Gastroesophageal sphincter (tissue), 4 donors: ENCODE measurements at regions not wholly inside any gene's neighbourhood (a gene's known extent, or its start where the extent isn't known, plus 50 kb on each side); places are given as distances from the start of the nearest gene placed in this dataset.
"Not testable (repeated sequence)": the region's sequence is repeated elsewhere in the genome, so short reads cannot be mapped to it uniquely, and the experiment has no call there.

Source experiments
- ATAC-seq: fragments of 150-250 bp; one replicate; pipeline ENCODE4 v1.9.1; 2016; ENCODE audit warnings: mild to moderate bottlenecking, moderate library complexity
- H3K27ac ChIP-seq, 4 donors: fragments of 200-600 bp; sonication (generic) in 3 of 4; 1 replicate in 3 of 4; 2 replicates in 1 of 4; pipeline ENCODE4 v1.5.1; 2016 to 2019
- H3K27me3 ChIP-seq: fragments of 200-600 bp; sonication (generic); one replicate; pipeline ENCODE4 v1.5.1; 2019
- H3K36me3 ChIP-seq, 2 donors: fragments of 200-600 bp; sonication (generic); one replicate each; pipeline ENCODE4 v1.5.1; 2019; ENCODE audit warnings: control low read depth in 1 of 2
- H3K4me1 ChIP-seq, 3 donors: fragments of 200-600 bp; sonication (generic); 1 replicate in 2 of 3; 2 replicates in 1 of 3; pipeline ENCODE4 v1.5.1; 2016 to 2019; ENCODE audit warnings: control low read depth in 2 of 3
- H3K4me3 ChIP-seq, 2 donors: fragments of 200-600 bp; sonication (generic); one replicate each; pipeline ENCODE4 v1.5.1; 2019; ENCODE audit warnings: mild to moderate bottlenecking in 1 of 2, moderate library complexity in 1 of 2
- H3K9me3 ChIP-seq, 3 donors: fragments of 200-600 bp; sonication (generic); one replicate each; pipeline ENCODE4 v1.5.1; 2017 to 2019; ENCODE audit warnings: control low read depth in 2 of 3
- EP300 ChIP-seq: sonication (generic); formaldehyde crosslinking; IDR thresholded peaks from one replicate; pipeline ENCODE4 v1.6.1; 2017; ENCODE audit warnings: antibody characterized with exemption, mild to moderate bottlenecking
- POLR2A ChIP-seq, 2 donors: fragments of 450-650 bp; IDR thresholded peaks; one replicate each; pipeline ENCODE4 v1.6.1; 2017; ENCODE audit warnings: antibody characterized with exemption in 2 of 2, mild to moderate bottlenecking in 2 of 2, moderate library complexity in 1 of 2
- POLR2AphosphoS5 ChIP-seq: sonication (generic); formaldehyde crosslinking; IDR thresholded peaks from one replicate; pipeline ENCODE4 v1.6.1; 2017; ENCODE audit warnings: antibody characterized with exemption
- WGBS, 2 donors: methylation state at CpG; one replicate each; pipeline ENCODE4 v1.1.5; 2018; ENCODE audit warnings: low coverage in 1 of 2; 5-methylcytosine and 5-hydroxymethylcytosine counted together
- TF ChIP-seq, protein P1 (sequence below), 4 experiments: fragments of 200-600 bp in 2 of 4; fragments of 450-650 bp in 2 of 4; sonication (generic) in 1 of 4; IDR thresholded peaks; one replicate each; pipeline ENCODE4 v1.5.1; 2017 to 2019; ENCODE audit warnings: antibody characterized with exemption in 4 of 4, mild to moderate bottlenecking in 2 of 4, moderate library complexity in 2 of 4

DNA sequence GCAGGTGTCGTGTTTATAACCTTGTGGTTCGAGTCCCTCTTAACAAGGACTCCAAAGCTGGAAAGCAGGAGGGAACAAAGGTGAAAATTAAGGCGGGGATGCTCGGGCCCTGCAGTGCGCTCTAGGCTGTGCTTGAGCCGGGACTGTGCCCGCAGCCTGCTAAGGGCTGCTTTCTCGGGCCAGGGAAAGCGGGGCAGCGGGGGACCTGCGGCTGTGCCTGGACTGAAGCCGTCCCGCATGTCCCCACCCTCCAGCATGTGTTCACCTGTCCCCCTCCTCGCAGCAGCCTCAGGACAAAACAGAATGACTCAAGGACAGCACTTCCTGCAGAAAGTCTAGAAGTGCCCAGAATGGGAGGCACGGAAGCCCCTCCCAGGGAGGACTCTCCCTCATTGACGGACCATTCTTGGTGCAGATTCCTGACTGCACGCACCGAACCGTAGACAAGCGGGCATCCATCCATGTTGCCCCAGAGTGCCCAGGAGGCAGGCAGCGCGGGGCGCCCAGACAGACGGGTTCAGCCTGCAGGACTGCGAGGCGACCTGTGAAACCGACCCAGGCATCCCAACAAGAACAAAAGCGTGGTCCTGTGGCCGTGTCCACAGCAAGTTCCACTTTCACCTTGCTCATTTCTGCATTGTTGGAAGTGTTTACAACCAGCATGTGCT is 342.9 kb downstream of the MAGEB5 start:
- Histone ChIP-seq H3K27me3 (no peaks in the 10 kb centered on the region), H3K4me1 (no peaks in the 10 kb centered on the region), H3K27ac (no peak overlapping the region), H3K4me3 (no peak overlapping the region), H3K9me3 (no peaks in the 10 kb centered on the region), H3K36me3 (no peaks in the 10 kb centered on the region)
- WGBS, 2 donors, result 75 to 100% methylated on average over 2 to 8 of the region's 29 CpGs
- TF ChIP-seq POLR2A (IDR thresholded peaks at IDR 0.05), result no peak
- no peak for TF ChIP-seq EP300
- TF ChIP-seq, protein P1, sequence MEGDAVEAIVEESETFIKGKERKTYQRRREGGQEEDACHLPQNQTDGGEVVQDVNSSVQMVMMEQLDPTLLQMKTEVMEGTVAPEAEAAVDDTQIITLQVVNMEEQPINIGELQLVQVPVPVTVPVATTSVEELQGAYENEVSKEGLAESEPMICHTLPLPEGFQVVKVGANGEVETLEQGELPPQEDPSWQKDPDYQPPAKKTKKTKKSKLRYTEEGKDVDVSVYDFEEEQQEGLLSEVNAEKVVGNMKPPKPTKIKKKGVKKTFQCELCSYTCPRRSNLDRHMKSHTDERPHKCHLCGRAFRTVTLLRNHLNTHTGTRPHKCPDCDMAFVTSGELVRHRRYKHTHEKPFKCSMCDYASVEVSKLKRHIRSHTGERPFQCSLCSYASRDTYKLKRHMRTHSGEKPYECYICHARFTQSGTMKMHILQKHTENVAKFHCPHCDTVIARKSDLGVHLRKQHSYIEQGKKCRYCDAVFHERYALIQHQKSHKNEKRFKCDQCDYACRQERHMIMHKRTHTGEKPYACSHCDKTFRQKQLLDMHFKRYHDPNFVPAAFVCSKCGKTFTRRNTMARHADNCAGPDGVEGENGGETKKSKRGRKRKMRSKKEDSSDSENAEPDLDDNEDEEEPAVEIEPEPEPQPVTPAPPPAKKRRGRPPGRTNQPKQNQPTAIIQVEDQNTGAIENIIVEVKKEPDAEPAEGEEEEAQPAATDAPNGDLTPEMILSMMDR (IDR thresholded peaks at IDR 0.05), result no peak
- TF ChIP-seq POLR2AphosphoS5, result no peak
- no peak for ATAC-seq

DNA sequence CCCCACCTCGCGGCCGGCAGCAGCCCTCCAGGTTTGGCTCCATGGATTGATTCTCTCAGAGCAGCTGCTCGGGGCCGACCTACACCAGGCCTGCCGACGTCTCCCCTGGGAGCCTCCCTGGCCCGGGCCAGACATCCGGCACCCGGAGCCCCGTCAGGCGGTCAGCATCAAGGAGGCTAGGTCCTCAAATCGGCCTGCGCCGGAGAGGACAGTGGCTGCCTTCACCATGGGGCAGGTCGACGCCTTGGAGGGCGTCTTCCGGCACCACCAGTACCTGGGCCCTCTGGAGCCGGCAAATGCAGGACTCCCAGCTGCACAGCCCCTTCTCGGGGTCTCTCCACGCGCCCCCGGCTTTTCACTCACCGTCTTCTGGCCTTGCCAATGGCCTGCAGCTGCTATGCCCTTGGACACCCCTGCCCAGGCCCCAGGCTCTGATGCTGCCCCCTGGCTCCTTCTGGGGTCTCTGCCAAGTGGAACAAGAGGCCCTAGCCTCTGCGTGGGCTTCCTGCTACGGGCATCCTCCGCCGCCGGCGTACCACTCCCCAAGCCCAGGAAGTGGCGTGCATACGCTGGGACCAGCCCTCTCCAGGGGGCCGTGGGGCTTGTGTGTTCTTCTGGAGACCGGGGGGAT is 341.8 kb downstream of the MAGEB5 start:
- H3K27ac ChIP-seq, result no peak overlapping the region
- TF ChIP-seq EP300, result no peak
- TF ChIP-seq POLR2A (IDR thresholded peaks at IDR 0.05), result no peak
- no peak for TF ChIP-seq POLR2AphosphoS5
- TF ChIP-seq, protein P1 (IDR thresholded peaks at IDR 0.05), result no peak
- ATAC-seq, result peak; percentile 34
- H3K9me3 ChIP-seq, result no peaks in the 10 kb centered on the region
- H3K4me1 ChIP-seq, result no peaks in the 10 kb centered on the region
- H3K4me3 ChIP-seq, result no peak overlapping the region
- 80% methylated on average over 8 of the region's 35 CpGs; no CpG with 5 or more reads in 1 of the 2 donors for WGBS, 2 donors
- H3K27me3 ChIP-seq, result no peaks in the 10 kb centered on the region
- H3K36me3 ChIP-seq, result no peaks in the 10 kb centered on the region

DNA sequence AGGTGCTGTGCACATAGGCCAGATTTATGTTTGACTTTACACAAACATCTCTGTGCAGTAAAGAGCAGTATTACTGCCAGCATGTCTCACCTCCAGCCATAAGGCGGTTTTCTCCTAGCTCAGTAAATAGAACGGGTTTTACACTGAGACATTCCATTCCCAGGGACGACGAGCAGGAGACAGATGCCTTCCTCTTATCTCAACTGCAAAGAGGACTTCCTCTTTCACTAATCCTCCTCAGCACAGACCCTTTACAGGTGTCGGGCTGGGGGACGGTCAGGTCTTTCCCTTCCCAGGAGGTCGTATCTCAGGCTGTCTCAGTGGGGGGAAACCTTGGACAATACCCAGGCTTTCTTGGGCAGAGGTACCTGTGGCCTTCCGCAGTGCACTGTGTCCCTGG is 309.8 kb downstream of the MAGEB5 start:
- WGBS, 2 donors, result 31 to 40% methylated on average over 2 to 4 of the region's 8 CpGs
- H3K4me1 ChIP-seq, H3K36me3 ChIP-seq, H3K4me3 ChIP-seq, H3K27ac ChIP-seq, ATAC-seq, H3K27me3 ChIP-seq, H3K9me3 ChIP-seq: not testable (repeated sequence)

DNA sequence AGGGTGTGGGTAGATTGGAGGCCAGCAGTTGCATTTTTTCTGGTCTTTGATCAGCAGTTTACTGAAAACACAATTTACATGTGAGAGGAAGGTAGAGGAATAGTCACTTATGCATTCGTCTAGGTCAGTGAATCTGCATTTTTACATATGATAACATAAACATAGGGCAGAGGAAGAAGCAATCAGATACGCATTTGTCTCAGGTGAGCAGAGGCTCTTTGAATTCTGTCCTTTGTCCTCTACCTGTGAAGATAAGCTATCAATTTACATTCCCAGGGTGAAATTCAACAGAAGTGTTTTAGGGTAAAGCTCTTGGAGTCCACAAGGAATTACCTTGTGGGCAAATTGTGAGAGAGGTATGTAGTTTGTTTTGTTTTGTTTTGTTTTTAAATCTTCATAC is 306.5 kb downstream of the MAGEB5 start:
- Histone ChIP-seq H3K36me3 (no peaks in the 10 kb centered on the region), H3K4me3 (no peak overlapping the region), H3K27ac (no peak overlapping the region), H3K27me3 (no peaks in the 10 kb centered on the region), H3K4me1 (no peaks in the 10 kb centered on the region), H3K9me3 (no peaks in the 10 kb centered on the region)
- WGBS, 2 donors, result 45 to 50% methylated on average over 1 to 2 of the region's 2 CpGs
- TF ChIP-seq EP300 (no peak), POLR2AphosphoS5 (no peak), POLR2A (IDR thresholded peaks at IDR 0.05) (no peak)
- TF ChIP-seq, protein P1 (IDR thresholded peaks at IDR 0.05), result no peak
- ATAC-seq, result no peak

DNA sequence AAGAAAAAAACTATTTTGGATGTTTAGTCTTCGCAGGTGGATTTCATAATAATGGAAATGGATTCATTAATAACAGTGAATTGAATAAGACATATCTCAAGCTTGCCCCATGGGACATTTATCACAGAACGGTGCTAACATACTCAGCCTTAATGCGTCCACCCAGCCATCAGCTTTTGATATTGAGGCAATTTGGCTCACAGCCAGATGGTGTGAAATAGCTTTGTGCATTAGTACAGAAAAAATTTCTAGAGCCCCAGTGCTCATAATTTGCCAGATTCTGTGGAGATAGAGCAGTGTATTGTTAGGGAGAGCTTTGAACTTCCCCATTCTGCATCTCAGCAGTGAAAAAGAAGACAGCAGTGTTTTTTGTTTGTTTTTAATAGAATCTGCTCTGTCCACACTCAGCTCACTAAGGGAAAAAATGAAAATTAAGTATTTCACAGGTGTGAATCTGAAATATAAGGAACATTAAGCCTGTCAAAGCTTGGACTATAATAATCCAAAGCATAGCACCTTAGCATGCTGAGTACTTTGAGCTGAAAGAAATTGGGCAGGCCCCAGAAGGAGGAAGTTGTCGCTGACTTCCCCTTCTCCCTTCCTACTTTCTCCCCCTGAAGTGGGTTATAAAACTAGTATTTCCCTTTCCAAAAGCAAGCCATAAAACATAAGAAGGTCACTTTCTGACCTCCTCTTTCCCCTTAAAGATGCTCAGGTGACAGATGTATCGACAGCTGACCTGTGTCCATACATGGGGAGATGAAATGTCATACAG is 295.8 kb downstream of the MAGEB5 start:
- H3K27me3 ChIP-seq, result no peaks in the 10 kb centered on the region
- WGBS, 2 donors, result 48 to 56% methylated on average over 4 to 5 of the region's 5 CpGs
- no peaks in the 10 kb centered on the region for H3K9me3 ChIP-seq
- no peak for ATAC-seq
- TF ChIP-seq, protein P1 (IDR thresholded peaks at IDR 0.05), result no peak
- no peak for TF ChIP-seq POLR2A (IDR thresholded peaks at IDR 0.05)
- TF ChIP-seq POLR2AphosphoS5, result no peak
- no peak for TF ChIP-seq EP300
- no peak overlapping the region for H3K27ac ChIP-seq
- no peak overlapping the region for H3K4me3 ChIP-seq
- H3K36me3 ChIP-seq, result no peaks in the 10 kb centered on the region
- H3K4me1 ChIP-seq, result no peaks in the 10 kb centered on the region
